Stimulated activated CD4-positive, alpha-beta T cell treated with anti-CD3 and anti-CD28 coated beads, TNF-alpha, amount 100 ng/mL, for 1 hour (primary cell): ENCODE measurements at regions not wholly inside any gene's neighbourhood (a gene's known extent, or its start where the extent isn't known, plus 50 kb on each side); places are given as distances from the start of the nearest gene placed in this dataset.
"Not testable (repeated sequence)": the region's sequence is repeated elsewhere in the genome, so short reads cannot be mapped to it uniquely, and the experiment has no call there.

ENCODE experiments used
- DNase-seq, 3 donors: peaks; one replicate each; pipeline ENCODE4 v3.0.0-alpha.2; 2020; ENCODE audit warnings: low read depth in 3 of 3, low spot score in 1 of 3

- no peak for DNase-seq
These were observed 726.0 kb downstream of the DIAPH3 start for GRCh38 chr13:59437544-59438301.

DNA sequence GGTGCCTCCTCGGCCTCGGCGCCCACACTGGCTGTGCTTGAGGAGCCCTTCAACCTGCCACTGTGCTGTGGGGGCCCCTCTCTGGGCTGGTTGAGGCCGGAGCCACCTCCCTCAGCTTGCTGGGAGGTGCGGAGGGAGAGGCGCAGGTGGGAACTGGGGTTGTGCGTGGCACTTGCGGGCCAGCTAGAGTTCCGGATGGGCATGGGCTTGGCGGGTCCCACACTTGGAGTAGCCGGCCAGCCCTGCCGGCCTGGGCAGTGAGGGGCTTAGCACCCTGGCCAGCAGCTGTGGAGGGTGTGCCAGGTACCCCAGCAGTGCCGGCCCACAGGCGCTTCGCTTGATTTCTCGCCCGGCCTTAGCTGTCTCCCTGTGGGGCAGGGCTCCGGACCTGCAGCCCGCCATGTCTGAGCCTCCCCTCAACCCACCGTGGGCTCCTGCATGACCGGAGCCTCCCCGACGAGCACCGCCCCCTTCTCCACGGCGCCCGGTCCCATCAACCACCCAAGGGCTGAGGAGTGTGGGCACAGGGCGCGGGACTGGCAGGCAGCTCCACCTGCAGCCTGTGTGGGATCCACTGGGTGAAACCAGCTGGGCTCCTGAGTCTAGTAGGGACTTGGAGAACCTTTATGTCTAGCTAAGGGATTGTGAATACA is 723.8 kb downstream of the DIAPH3 start:
- no peak for DNase-seq

DNA sequence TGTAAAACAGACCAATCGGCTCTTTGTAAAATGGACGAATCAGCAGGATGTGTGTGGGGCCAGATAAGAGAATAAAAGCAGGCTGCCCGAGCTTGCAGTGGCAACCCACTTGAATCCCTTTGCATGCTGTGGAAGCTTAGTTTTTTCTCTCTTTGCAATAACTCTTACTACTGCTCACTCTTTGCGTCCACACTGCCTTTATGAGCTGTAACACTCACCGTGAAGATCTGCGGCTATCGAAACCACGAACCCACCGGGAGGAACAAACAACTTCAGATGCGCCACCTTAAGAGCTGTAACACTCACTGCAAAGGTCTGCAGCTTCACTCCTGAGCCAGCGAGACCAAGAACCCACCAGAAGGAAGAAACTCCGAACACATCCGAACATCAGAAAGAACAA is 722.7 kb downstream of the DIAPH3 start:
- DNase-seq: not testable (repeated sequence)

- DNase-seq: no peak
These were observed 722.0 kb downstream of the DIAPH3 start for GRCh38 chr13:59441596-59442280.

DNA sequence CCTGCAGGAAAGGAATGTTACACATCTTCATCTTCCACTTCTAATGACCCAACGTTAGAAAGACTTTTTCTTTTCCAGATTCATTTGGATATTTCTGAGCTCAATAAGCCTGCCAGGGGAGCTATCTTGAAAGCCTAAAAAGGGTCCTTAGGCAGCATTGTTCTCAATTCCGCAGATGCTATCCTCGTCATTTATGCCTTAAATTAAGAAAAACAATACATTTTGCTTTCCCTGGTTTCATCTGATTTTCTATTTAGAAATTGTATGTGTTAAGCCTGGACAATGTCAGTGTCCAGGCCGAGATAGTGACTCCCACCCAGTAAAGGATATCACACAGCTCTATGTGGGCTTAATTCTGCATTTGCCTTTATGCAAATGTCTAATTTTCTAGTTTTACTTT is 721.3 kb downstream of the DIAPH3 start:
- DNase-seq: no peak

- DNase-seq: no peak
These were observed 720.7 kb downstream of the DIAPH3 start for GRCh38 chr13:59442944-59443486.

GRCh38 chr13:59444210-59444857 is 719.4 kb downstream of the DIAPH3 start:
- DNase-seq: no peak

- DNase-seq: no peak
These were observed 717.9 kb downstream of the DIAPH3 start for GRCh38 chr13:59445812-59446211.

- no peak for DNase-seq
These were observed 717.3 kb downstream of the DIAPH3 start for GRCh38 chr13:59446391-59446790.

- DNase-seq: no peak
These were observed 716.7 kb downstream of the DIAPH3 start for GRCh38 chr13:59447031-59447430.

DNA sequence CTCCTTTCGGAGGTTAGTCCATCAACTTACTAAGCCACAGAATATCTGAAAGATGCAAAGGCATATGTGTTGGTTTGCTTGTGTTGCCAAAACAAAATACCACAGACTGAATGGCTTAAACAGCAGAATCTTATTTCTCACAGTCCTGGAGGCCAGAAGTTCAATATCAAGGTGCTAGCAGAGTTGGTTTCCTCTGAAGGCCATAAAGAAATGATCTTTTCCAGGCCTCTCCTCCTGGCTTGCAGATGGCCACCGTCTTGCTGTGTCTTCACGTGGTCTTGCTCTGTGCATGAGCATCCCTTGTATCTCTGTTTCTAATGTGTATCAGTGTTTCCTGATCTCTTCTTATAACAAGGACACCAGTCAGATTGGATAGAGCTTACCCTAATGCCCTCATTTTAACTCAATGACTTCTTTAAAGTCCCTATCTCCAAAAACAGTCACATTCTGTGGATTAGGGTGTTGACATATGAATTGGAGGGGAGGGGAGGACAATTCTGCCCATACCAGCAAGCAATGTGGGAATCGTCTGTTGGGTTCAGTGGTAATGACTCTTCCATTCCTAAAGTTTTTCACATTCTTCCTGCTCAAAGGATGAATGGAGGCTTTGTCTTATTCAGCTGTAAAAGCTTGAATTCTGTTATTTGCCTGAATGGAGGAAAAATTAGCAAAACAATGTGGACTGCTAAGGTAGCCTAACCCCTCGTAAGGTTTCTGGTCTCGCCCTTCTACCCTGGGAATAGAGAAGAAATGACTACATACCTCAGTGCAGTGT is 715.7 kb downstream of the DIAPH3 start:
- DNase-seq: no peak

GRCh38 chr13:59449750-59450149 is 714.0 kb downstream of the DIAPH3 start:
- DNase-seq: no peak

- no peak for DNase-seq
These were observed 713.5 kb downstream of the DIAPH3 start for GRCh38 chr13:59450229-59450628.

- no peak for DNase-seq
These were observed 712.5 kb downstream of the DIAPH3 start for GRCh38 chr13:59451236-59451635.

DNA sequence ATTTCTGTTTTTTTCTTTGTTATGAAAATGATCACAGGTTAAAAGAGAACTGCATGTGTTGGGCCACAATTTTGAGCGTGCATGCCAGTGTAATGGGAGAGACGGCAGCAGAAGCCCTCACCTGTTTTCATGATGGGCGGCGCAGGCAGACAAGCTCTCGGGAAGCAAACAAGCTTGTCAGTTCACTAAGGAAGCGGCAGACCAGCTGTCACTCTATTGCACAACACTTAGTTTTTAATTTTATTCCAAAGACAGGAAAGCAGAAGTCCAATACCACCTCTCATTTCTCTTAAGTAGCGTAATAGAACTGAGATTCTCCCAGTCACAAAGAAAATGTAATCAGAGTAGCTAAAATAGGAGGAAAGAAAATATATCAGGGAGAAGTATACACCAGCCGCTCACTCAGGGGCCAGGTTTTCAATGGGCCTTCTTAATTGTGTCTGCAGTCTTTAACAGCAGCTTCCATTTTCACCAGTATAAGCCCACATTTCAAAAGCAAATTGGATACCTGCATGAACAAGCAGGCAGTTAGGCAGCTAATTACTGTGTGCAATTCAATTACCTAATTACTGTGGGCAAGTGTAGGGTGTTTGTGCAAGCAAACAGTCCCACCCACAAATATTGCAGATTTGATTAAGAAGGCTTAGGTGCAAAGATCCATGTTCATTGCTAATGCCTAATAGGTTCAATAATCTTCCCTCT is 711.4 kb downstream of the DIAPH3 start:
- no peak for DNase-seq

DNA sequence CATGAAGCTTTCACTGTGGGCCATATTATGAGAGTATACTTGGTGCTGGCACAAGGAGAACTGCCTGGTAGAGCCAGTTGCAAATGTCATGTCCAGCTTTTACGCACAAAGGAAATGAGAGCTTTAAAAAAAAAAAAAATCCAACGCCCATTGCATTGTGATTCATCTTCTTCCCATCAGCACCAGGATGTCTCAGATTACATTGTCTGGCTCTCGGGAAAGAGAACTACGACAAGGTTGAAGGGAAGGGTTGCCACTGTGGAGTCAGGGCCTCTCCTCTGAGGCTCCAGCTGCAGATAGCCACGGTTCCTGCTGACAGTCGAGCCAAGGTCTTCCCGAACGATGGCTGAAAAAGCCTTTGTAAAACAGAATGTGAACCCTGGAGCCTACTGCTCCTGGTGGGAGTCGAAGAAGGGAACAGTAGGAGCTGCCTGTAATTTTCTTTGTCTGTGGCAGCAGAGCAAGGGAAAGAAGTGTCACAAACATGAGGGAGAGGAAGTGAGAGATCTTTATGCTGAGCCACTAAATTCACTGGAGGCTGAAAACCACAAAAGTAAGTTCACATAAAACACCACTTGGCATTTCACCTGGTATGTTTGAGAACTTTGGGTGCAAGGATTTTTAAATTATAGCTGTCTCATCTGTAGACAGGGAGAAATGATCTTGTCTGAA is 704.7 kb downstream of the DIAPH3 start:
- DNase-seq: no peak

GRCh38 chr13:59459972-59460371 is 703.8 kb downstream of the DIAPH3 start:
- DNase-seq: no peak

DNA sequence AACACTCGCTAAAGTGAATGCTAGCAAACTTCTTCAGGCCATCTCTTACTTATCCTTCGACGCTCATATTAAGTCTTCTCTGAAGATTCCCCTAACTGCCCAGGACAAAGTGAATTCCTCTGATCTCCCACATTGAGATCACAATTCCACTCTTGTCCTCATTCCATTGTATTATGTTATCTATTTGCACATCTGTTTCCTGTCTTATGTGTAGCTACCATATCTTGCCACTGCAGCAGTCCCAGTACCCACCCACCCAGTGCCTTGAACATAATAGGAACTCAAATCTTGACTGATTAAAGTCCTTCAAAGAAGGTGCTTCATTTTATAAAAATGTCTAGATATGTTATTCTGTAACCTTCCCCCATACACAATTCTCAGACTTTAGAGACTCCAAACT is 702.3 kb downstream of the DIAPH3 start:
- DNase-seq: no peak

- no peak for DNase-seq
These were observed 700.7 kb downstream of the DIAPH3 start for GRCh38 chr13:59463023-59463422.

- no peak for DNase-seq
These were observed 698.8 kb downstream of the DIAPH3 start for GRCh38 chr13:59464926-59465325.
